HL-60 (cell line): ENCODE measurements at regions not wholly inside any gene's neighbourhood (a gene's known extent, or its start where the extent isn't known, plus 50 kb on each side); places are given as distances from the start of the nearest gene placed in this dataset.

Experiments used
- POLR2AphosphoS5 ChIP-seq: IDR thresholded peaks from 2 replicates; pipeline ENCODE4 v1.6.1; 2012; ENCODE audit warnings: low read depth
- TF ChIP-seq, protein P1 (sequence below): IDR thresholded peaks from 2 replicates; pipeline ENCODE4 v1.6.1; 2012; ENCODE audit warnings: low read depth; ENCODE audit not compliant: insufficient replicate concordance
- TF ChIP-seq, protein P2 (sequence below): IDR thresholded peaks from one replicate; pipeline ENCODE4 v1.5.1; 2011; ENCODE audit warnings: low read length, control low read depth, inconsistent platforms; ENCODE audit not compliant: insufficient read depth

DNA sequence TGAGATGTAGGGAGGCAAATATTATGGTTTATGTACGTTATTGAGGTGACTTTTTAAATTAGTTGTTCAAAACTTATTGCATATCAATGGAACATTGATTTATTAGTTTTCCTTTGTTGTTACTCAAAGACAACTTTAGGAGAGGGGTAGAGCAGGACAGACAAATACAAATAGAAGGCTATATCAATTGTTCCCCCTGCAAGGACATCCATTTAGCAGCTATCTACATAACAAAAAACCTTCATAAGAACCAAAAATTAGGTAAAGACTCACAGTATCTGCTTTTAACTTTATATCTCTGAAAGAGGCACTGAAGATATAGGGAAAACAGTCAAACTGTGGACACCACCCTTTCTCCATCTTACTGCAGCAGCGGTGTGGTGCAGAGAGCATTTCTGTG is 958.8 kb downstream of the DIPK2A start:
- TF ChIP-seq, protein P1, sequence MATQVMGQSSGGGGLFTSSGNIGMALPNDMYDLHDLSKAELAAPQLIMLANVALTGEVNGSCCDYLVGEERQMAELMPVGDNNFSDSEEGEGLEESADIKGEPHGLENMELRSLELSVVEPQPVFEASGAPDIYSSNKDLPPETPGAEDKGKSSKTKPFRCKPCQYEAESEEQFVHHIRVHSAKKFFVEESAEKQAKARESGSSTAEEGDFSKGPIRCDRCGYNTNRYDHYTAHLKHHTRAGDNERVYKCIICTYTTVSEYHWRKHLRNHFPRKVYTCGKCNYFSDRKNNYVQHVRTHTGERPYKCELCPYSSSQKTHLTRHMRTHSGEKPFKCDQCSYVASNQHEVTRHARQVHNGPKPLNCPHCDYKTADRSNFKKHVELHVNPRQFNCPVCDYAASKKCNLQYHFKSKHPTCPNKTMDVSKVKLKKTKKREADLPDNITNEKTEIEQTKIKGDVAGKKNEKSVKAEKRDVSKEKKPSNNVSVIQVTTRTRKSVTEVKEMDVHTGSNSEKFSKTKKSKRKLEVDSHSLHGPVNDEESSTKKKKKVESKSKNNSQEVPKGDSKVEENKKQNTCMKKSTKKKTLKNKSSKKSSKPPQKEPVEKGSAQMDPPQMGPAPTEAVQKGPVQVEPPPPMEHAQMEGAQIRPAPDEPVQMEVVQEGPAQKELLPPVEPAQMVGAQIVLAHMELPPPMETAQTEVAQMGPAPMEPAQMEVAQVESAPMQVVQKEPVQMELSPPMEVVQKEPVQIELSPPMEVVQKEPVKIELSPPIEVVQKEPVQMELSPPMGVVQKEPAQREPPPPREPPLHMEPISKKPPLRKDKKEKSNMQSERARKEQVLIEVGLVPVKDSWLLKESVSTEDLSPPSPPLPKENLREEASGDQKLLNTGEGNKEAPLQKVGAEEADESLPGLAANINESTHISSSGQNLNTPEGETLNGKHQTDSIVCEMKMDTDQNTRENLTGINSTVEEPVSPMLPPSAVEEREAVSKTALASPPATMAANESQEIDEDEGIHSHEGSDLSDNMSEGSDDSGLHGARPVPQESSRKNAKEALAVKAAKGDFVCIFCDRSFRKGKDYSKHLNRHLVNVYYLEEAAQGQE = no peak
- TF ChIP-seq POLR2AphosphoS5 = no peak
- TF ChIP-seq, protein P2, sequence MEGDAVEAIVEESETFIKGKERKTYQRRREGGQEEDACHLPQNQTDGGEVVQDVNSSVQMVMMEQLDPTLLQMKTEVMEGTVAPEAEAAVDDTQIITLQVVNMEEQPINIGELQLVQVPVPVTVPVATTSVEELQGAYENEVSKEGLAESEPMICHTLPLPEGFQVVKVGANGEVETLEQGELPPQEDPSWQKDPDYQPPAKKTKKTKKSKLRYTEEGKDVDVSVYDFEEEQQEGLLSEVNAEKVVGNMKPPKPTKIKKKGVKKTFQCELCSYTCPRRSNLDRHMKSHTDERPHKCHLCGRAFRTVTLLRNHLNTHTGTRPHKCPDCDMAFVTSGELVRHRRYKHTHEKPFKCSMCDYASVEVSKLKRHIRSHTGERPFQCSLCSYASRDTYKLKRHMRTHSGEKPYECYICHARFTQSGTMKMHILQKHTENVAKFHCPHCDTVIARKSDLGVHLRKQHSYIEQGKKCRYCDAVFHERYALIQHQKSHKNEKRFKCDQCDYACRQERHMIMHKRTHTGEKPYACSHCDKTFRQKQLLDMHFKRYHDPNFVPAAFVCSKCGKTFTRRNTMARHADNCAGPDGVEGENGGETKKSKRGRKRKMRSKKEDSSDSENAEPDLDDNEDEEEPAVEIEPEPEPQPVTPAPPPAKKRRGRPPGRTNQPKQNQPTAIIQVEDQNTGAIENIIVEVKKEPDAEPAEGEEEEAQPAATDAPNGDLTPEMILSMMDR = no peak
